ENCODE measurements at regions not wholly inside any gene's neighbourhood (a gene's known extent, or its start where the extent isn't known, plus 50 kb on each side); places are given as distances from the start of the nearest gene placed in this dataset.

DNA sequence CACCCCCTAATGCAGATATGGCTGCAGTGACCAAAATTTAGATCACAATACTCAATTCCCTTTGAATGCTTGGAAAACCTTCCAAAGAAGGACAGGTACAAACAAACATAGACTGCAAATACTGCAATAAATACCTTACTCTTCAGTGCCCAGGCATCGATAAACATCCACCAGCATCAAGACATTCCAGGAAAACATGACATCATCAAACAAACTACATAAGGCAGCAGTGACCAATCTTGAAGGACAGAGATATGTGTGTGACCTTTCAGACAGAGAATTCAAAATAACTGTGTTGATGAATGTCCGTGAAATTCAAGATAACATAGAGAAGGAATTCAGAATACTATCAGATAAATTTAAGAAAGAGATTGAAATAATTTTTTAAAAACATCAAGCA is 488.6 kb downstream of the TLR4 start:
- TF ChIP-seq CTCF (conservative IDR thresholded peaks at IDR 0.05), result no peak
- TF ChIP-seq EZH2 (IDR thresholded peaks at IDR 0.05; ENCODE audit: low read depth), result no peak
